ENCODE measurements at regions not wholly inside any gene's neighbourhood (a gene's known extent, or its start where the extent isn't known, plus 50 kb on each side); places are given as distances from the start of the nearest gene placed in this dataset.
A peak's percentile ranks its signal among the peaks of the same experiment; 100 is the strongest.

GRCh38 chr7:26500749-26501352, 209.2 kb downstream of the SNX10 start:
- Histone ChIP-seq H3K4me1 (no peaks in the 10 kb centered on the region), H3K27ac (replicated peaks in 1 of 4) (no peak overlapping the region), H3K9me3 (no peaks in the 10 kb centered on the region), H3K4me3 (no peak overlapping the region), H3K27me3 (peaks cover 0 to 14% (median 1%) of the 10 kb centered on the region in 4 donors), H3K36me3 (no peaks in the 10 kb centered on the region)
- no peak for TF ChIP-seq POLR2A (IDR thresholded peaks at IDR 0.05; ENCODE audit: low read depth)
- peak in 2 of 3 experiments; percentile 32 to 51 for TF ChIP-seq CTCF (IDR thresholded peaks at IDR 0.05)
- DNase-seq (ENCODE audit: extremely low spot score): no peak
- 60% methylated on average over 6 of the region's 6 CpGs for WGBS
- intact Hi-C loops (cut with DNase I): no loop called here

- no peak for DNase-seq (ENCODE audit: extremely low spot score)
- no peaks in the 10 kb centered on the region for H3K9me3 ChIP-seq
- H3K27ac ChIP-seq (replicated peaks in 1 of 4): no peak overlapping the region
- 95% methylated on average over 6 of the region's 6 CpGs for WGBS
- H3K36me3 ChIP-seq: no peaks in the 10 kb centered on the region
- H3K4me3 ChIP-seq: no peak overlapping the region
- TF ChIP-seq POLR2AphosphoS5 (IDR thresholded peaks at IDR 0.05) (no peak), CTCF (IDR thresholded peaks at IDR 0.05) (no peak), POLR2A (IDR thresholded peaks at IDR 0.05; ENCODE audit: low read depth) (no peak), EP300 (IDR thresholded peaks at IDR 0.05) (no peak)
- no peaks in the 10 kb centered on the region for H3K4me1 ChIP-seq
- intact Hi-C loops (cut with DNase I): no loop called here
- peaks cover 0 to 32% (median under 1%) of the 10 kb centered on the region in 4 donors for H3K27me3 ChIP-seq
Measured at GRCh38 chr7:26504411-26505120, 212.9 kb downstream of the SNX10 start.

- no peaks in the 10 kb centered on the region for H3K36me3 ChIP-seq
- no peaks in the 10 kb centered on the region for H3K4me1 ChIP-seq
- no peak for DNase-seq (ENCODE audit: extremely low spot score)
- 80% methylated on average over 6 of the region's 7 CpGs for WGBS
- H3K27ac ChIP-seq (replicated peaks in 1 of 4): no peak overlapping the region
- H3K27me3 ChIP-seq: peaks cover 0 to 32% (median 0%) of the 10 kb centered on the region in 4 donors
- no peak overlapping the region for H3K4me3 ChIP-seq
- no peak for TF ChIP-seq CTCF (IDR thresholded peaks at IDR 0.05)
- TF ChIP-seq POLR2A (IDR thresholded peaks at IDR 0.05; ENCODE audit: low read depth): no peak
- no peak for TF ChIP-seq POLR2AphosphoS5 (IDR thresholded peaks at IDR 0.05)
- no peak for TF ChIP-seq EP300 (IDR thresholded peaks at IDR 0.05)
- intact Hi-C loops (cut with DNase I): no loop called here
- no peaks in the 10 kb centered on the region for H3K9me3 ChIP-seq
Measured at GRCh38 chr7:26506196-26506595, 214.5 kb downstream of the SNX10 start.

GRCh38 chr7:26507108-26507987, 215.7 kb downstream of the SNX10 start:
- WGBS: 87% methylated on average over 10 of the region's 10 CpGs
- TF ChIP-seq EP300 (IDR thresholded peaks at IDR 0.05): no peak
- no peak for TF ChIP-seq POLR2A (IDR thresholded peaks at IDR 0.05; ENCODE audit: low read depth)
- no peak for TF ChIP-seq CTCF (IDR thresholded peaks at IDR 0.05)
- no peak for TF ChIP-seq POLR2AphosphoS5 (IDR thresholded peaks at IDR 0.05)
- intact Hi-C loops (cut with DNase I): no loop called here
- DNase-seq (ENCODE audit: extremely low spot score): no peak
- H3K9me3 ChIP-seq: no peaks in the 10 kb centered on the region
- no peaks in the 10 kb centered on the region for H3K36me3 ChIP-seq
- no peak overlapping the region for H3K27ac ChIP-seq (replicated peaks in 1 of 4)
- no peak overlapping the region for H3K4me3 ChIP-seq
- H3K4me1 ChIP-seq: peaks cover 0 to 3% (median 0%) of the 10 kb centered on the region in 4 donors
- peaks cover 0 to 32% (median 0%) of the 10 kb centered on the region in 4 donors for H3K27me3 ChIP-seq

All from esophagus muscularis mucosa (tissue), 4 donors.